Activated CD4-positive, alpha-beta T cell treated with anti-CD3 and anti-CD28 coated beads, Interleukin-10, Interleukin-2, amounts not matched to agents 100 ng/mL and 50 ng/mL, durations not matched to agents 16 hours and 8 hours (primary cell): ENCODE measurements at regions not wholly inside any gene's neighbourhood (a gene's known extent, or its start where the extent isn't known, plus 50 kb on each side); places are given as distances from the start of the nearest gene placed in this dataset.

Experiments used
- DNase-seq: peaks from one replicate; pipeline ENCODE4 v3.0.0-alpha.2; 2020

- DNase-seq, result no peak
Measured at GRCh38 chr1:216794586-216794985, 71.4 kb upstream of the ESRRG start.

GRCh38 chr1:216793973-216794372 lies 70.7 kb upstream of the ESRRG start:
- DNase-seq, result no peak

GRCh38 chr1:216793303-216793702 lies 70.1 kb upstream of the ESRRG start:
- no peak for DNase-seq

GRCh38 chr1:216788671-216789070 lies 65.4 kb upstream of the ESRRG start:
- DNase-seq, result no peak

GRCh38 chr1:216785737-216786136 lies 62.5 kb upstream of the ESRRG start:
- DNase-seq, result no peak

GRCh38 chr1:216785221-216785620 lies 62.0 kb upstream of the ESRRG start:
- DNase-seq, result no peak

GRCh38 chr1:216779686-216780085 lies 56.5 kb upstream of the ESRRG start:
- no peak for DNase-seq

- no peak for DNase-seq
Measured at GRCh38 chr1:216778737-216779136, 55.5 kb upstream of the ESRRG start.

- DNase-seq, result no peak
Measured at GRCh38 chr1:216777148-216777547, 53.9 kb upstream of the ESRRG start.
